Endothelial cell (in vitro differentiated cells): ENCODE measurements at regions not wholly inside any gene's neighbourhood (a gene's known extent, or its start where the extent isn't known, plus 50 kb on each side); places are given as distances from the start of the nearest gene placed in this dataset.

Experiments
- DNase-seq: peaks from one replicate; pipeline ENCODE4 v3.0.0; 2021; ENCODE audit warnings: low spot score
- H3K27ac Mint-ChIP-seq: one replicate; pipeline ENCODE4 v1.8.0; 2021; ENCODE audit warnings: mixed read lengths, inconsistent platforms; ENCODE audit not compliant: unreplicated experiment
- H3K27me3 Mint-ChIP-seq: one replicate; pipeline ENCODE4 v1.8.0; 2021; ENCODE audit warnings: mild to moderate bottlenecking, moderate library complexity, mixed read lengths, inconsistent platforms; ENCODE audit not compliant: unreplicated experiment
- H3K36me3 Mint-ChIP-seq: one replicate; pipeline ENCODE4 v1.8.0; 2021; ENCODE audit warnings: mild to moderate bottlenecking, low read depth, mixed read lengths, inconsistent platforms; ENCODE audit not compliant: unreplicated experiment
- H3K4me1 Mint-ChIP-seq: one replicate; pipeline ENCODE4 v1.8.0; 2021; ENCODE audit warnings: mild to moderate bottlenecking, mixed read lengths, inconsistent platforms; ENCODE audit not compliant: unreplicated experiment
- H3K4me3 Mint-ChIP-seq: one replicate; pipeline ENCODE4 v1.8.0; 2021; ENCODE audit warnings: mild to moderate bottlenecking, mixed read lengths, inconsistent platforms; ENCODE audit not compliant: unreplicated experiment
- H3K9me3 Mint-ChIP-seq: one replicate; pipeline ENCODE4 v1.8.0; 2021; ENCODE audit warnings: mixed read lengths, inconsistent platforms; ENCODE audit not compliant: unreplicated experiment
- CTCF ChIP-seq: fragments of 200-600 bp; sonication (generic); IDR thresholded peaks from one replicate; pipeline ENCODE4 v1.5.0; 2021; ENCODE audit warnings: antibody characterized with exemption; ENCODE audit not compliant: unreplicated experiment

- Mint-ChIP-seq H3K27ac (no peak overlapping the region), H3K27me3 (no peaks in the 10 kb centered on the region), H3K9me3 (no peaks in the 10 kb centered on the region), H3K4me1 (no peaks in the 10 kb centered on the region), H3K4me3 (no peak overlapping the region), H3K36me3 (no peaks in the 10 kb centered on the region)
- no peak for TF ChIP-seq CTCF
- no peak for DNase-seq
Observed at GRCh38 chr5:57710126-57710525, 227.5 kb upstream of the ACTBL2 start.

- Mint-ChIP-seq H3K27ac (no peak overlapping the region), H3K36me3 (no peaks in the 10 kb centered on the region), H3K4me3 (no peak overlapping the region), H3K27me3 (no peaks in the 10 kb centered on the region), H3K4me1 (no peaks in the 10 kb centered on the region), H3K9me3 (no peaks in the 10 kb centered on the region)
- no peak for DNase-seq
- TF ChIP-seq CTCF: no peak
Observed at GRCh38 chr5:57705769-57706168, 223.2 kb upstream of the ACTBL2 start.

- no peaks in the 10 kb centered on the region for H3K27me3 Mint-ChIP-seq
- no peak overlapping the region for H3K4me3 Mint-ChIP-seq
- no peak for TF ChIP-seq CTCF
- DNase-seq: no peak
- peaks cover 3% of the 10 kb centered on the region for H3K4me1 Mint-ChIP-seq
- H3K36me3 Mint-ChIP-seq: no peaks in the 10 kb centered on the region
- no peak overlapping the region for H3K27ac Mint-ChIP-seq
- H3K9me3 Mint-ChIP-seq: no peaks in the 10 kb centered on the region
Observed at GRCh38 chr5:57703721-57704120, 221.1 kb upstream of the ACTBL2 start.

GRCh38 chr5:57700484-57700883 is 217.9 kb upstream of the ACTBL2 start:
- Mint-ChIP-seq H3K4me1 (peaks cover 3% of the 10 kb centered on the region), H3K9me3 (no peaks in the 10 kb centered on the region), H3K36me3 (no peaks in the 10 kb centered on the region), H3K27ac (no peak overlapping the region), H3K27me3 (no peaks in the 10 kb centered on the region), H3K4me3 (no peak overlapping the region)
- no peak for TF ChIP-seq CTCF
- DNase-seq: no peak

GRCh38 chr5:57700072-57700471 is 217.5 kb upstream of the ACTBL2 start:
- Mint-ChIP-seq H3K27ac (no peak overlapping the region), H3K4me3 (no peak overlapping the region)
- no peak for TF ChIP-seq CTCF

More at GRCh38 chr5:57700072-57700471, 217.5 kb upstream of the ACTBL2 start:
- no peaks in the 10 kb centered on the region for H3K9me3 Mint-ChIP-seq
- H3K27me3 Mint-ChIP-seq: no peaks in the 10 kb centered on the region
- no peak for DNase-seq
- peaks cover 3% of the 10 kb centered on the region for H3K4me1 Mint-ChIP-seq
- H3K36me3 Mint-ChIP-seq: no peaks in the 10 kb centered on the region
